Esophagus muscularis mucosa (tissue), 3 donors: ENCODE measurements at regions not wholly inside any gene's neighbourhood (a gene's known extent, or its start where the extent isn't known, plus 50 kb on each side); places are given as distances from the start of the nearest gene placed in this dataset.

Source experiments
- EP300 ChIP-seq: sonication (generic); formaldehyde crosslinking; IDR thresholded peaks from one replicate; pipeline ENCODE4 v1.6.1; 2017; ENCODE audit warnings: antibody characterized with exemption
- TF ChIP-seq, protein P1 (sequence below), 3 experiments: fragments of 200-600 bp in 2 of 3; fragments of 450-650 bp in 1 of 3; sonication (generic) in 2 of 3; IDR thresholded peaks; one replicate each; pipeline ENCODE4 v1.5.1; 2017 to 2019; ENCODE audit warnings: antibody characterized with exemption in 3 of 3, mild to moderate bottlenecking in 2 of 3, moderate library complexity in 1 of 3

DNA sequence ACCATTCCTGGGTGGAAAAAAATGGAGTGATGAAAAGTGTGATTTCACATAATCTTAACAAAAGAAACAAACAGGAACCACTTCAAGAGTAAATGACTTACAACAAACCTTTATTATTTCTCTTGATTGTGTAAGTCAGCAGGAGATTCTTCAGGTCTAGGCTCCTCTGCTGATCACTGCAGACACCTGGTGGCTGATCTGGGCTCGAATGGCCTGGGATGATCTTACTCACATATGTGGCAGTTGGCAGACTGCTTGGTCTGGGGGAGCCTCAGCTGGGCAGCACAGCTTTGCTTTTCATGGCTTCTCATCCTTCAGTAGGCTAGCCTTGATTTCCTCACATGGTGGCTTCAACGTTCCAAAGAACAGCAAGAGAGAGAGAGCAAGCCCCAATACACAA, 215.4 kb upstream of the PRICKLE1 start:
- TF ChIP-seq, protein P1, sequence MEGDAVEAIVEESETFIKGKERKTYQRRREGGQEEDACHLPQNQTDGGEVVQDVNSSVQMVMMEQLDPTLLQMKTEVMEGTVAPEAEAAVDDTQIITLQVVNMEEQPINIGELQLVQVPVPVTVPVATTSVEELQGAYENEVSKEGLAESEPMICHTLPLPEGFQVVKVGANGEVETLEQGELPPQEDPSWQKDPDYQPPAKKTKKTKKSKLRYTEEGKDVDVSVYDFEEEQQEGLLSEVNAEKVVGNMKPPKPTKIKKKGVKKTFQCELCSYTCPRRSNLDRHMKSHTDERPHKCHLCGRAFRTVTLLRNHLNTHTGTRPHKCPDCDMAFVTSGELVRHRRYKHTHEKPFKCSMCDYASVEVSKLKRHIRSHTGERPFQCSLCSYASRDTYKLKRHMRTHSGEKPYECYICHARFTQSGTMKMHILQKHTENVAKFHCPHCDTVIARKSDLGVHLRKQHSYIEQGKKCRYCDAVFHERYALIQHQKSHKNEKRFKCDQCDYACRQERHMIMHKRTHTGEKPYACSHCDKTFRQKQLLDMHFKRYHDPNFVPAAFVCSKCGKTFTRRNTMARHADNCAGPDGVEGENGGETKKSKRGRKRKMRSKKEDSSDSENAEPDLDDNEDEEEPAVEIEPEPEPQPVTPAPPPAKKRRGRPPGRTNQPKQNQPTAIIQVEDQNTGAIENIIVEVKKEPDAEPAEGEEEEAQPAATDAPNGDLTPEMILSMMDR (IDR thresholded peaks at IDR 0.05): no peak
- TF ChIP-seq EP300: no peak
